GM12892 (cell line): ENCODE measurements at regions not wholly inside any gene's neighbourhood (a gene's known extent, or its start where the extent isn't known, plus 50 kb on each side); places are given as distances from the start of the nearest gene placed in this dataset.

Experiments used
- POLR2A ChIP-seq: IDR thresholded peaks from 2 replicates; pipeline ENCODE4 v1.6.1; 2011; ENCODE audit warnings: low read depth, low read length, control low read depth
- POLR2AphosphoS5 ChIP-seq: IDR thresholded peaks from 2 replicates; pipeline ENCODE4 v1.6.1; 2011; ENCODE audit warnings: low read depth, low read length, control low read depth
- TAF1 ChIP-seq: IDR thresholded peaks from 2 replicates; pipeline ENCODE4 v1.6.1; 2011; ENCODE audit warnings: low read depth, mild to moderate bottlenecking, control low read depth, low read length, borderline replicate concordance

DNA sequence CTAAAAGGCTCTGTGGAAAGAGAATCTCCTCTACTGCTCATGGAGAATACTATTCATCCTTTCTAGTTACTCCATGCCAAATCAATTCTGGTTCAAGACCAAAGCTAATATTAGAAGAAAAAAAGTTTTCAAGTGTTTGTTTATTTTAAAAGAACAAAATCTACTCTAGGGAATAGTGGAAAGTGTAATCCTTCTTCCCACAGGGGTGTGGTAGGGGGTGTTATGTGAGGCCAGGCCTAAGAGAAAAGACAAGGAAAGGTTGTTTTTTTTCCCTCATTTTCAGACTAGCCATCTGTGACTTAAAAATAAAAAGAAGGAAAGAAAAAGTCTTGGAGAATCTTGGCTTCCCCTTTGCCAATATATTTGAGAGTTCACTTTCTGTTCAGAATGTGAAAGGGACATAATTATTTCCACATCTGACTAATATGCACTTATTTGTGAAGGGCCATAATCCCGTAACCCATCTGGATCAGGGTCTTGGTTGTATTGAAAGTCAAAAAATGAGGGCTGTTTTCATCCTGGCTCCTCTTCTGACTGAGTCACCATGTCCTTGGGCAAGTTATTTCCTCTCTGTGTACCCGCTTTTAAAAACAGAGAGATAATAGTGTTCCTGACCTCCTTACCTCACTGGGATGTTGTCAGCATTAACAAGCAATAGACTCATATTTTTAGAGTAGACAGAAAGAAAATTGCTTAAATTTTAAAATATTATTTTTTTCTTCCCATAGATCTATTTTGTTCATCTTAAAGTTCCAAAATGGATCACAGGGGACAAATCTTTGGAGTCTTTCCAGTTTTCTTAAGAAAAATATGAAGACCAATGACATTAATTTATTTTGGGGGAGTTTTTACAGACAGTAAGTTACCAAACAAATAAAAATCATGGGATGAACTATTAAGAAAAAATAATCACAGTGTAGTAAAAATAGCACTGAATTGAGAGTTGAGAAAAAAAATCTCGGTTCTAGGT, 233.7 kb downstream of the IBTK start:
- TF ChIP-seq TAF1 (no peak), POLR2A (no peak), POLR2AphosphoS5 (no peak)
